RPMI8226 (cell line): ENCODE measurements at regions not wholly inside any gene's neighbourhood (a gene's known extent, or its start where the extent isn't known, plus 50 kb on each side); places are given as distances from the start of the nearest gene placed in this dataset.

Experiments
- DNase-seq: peaks from one replicate; pipeline ENCODE4 v3.0.0-alpha.2; 2015

- DNase-seq, result no peak
These were observed 261.3 kb upstream of the TLE3 start for GRCh38 chr15:70358871-70359647.

- no peak for DNase-seq
These were observed 260.5 kb upstream of the TLE3 start for GRCh38 chr15:70358011-70358819.

GRCh38 chr15:70357453-70357852 lies 259.7 kb upstream of the TLE3 start:
- no peak for DNase-seq

GRCh38 chr15:70356919-70357318 lies 259.2 kb upstream of the TLE3 start:
- DNase-seq, result no peak

GRCh38 chr15:70356062-70356860 lies 258.5 kb upstream of the TLE3 start:
- peak; percentile 83 for DNase-seq

- no peak for DNase-seq
These were observed 257.6 kb upstream of the TLE3 start for GRCh38 chr15:70355275-70355795.

- no peak for DNase-seq
These were observed 256.7 kb upstream of the TLE3 start for GRCh38 chr15:70354346-70354905.

- no peak for DNase-seq
These were observed 256.1 kb upstream of the TLE3 start for GRCh38 chr15:70353606-70354345.

GRCh38 chr15:70351941-70352774 lies 254.4 kb upstream of the TLE3 start:
- no peak for DNase-seq

GRCh38 chr15:70351391-70351790 lies 253.7 kb upstream of the TLE3 start:
- DNase-seq, result no peak

- DNase-seq, result no peak
These were observed 251.0 kb upstream of the TLE3 start for GRCh38 chr15:70348581-70349344.

- DNase-seq, result no peak
These were observed 250.5 kb upstream of the TLE3 start for GRCh38 chr15:70348226-70348543.

GRCh38 chr15:70347321-70348225 lies 249.9 kb upstream of the TLE3 start:
- no peak for DNase-seq

GRCh38 chr15:70345251-70346019 lies 247.7 kb upstream of the TLE3 start:
- no peak for DNase-seq

- DNase-seq, result peak; percentile 82
These were observed 246.9 kb upstream of the TLE3 start for GRCh38 chr15:70344666-70345065.

GRCh38 chr15:70343961-70344621 lies 246.4 kb upstream of the TLE3 start:
- DNase-seq, result no peak

- DNase-seq, result no peak
These were observed 245.1 kb upstream of the TLE3 start for GRCh38 chr15:70342554-70343548.
